ENCODE measurements at regions not wholly inside any gene's neighbourhood (a gene's known extent, or its start where the extent isn't known, plus 50 kb on each side); places are given as distances from the start of the nearest gene placed in this dataset.

DNA sequence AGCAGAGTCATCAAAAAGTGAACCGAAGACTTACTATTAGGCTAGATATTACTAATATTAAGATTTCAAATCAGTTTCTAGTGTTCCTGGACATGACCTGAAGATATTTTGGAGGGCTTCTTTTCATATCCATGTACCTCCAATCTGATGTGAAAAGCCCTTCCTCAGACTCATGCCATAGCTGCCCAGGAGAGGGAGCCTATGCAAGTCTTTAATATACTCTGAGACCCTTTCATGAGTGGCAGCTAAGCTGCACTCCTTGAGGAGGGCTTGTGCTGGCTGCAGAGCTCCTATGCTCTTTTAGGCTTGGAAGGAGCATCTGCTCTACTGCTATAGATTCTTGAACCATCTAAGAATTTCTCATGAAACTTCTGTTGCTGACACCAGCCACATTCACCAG lies 715.3 kb downstream of the OLFM4 start:
- DNase-seq, result no peak

GRCh38 chr13:53747825-53748224 lies 719.2 kb downstream of the OLFM4 start:
- no peak for DNase-seq

DNA sequence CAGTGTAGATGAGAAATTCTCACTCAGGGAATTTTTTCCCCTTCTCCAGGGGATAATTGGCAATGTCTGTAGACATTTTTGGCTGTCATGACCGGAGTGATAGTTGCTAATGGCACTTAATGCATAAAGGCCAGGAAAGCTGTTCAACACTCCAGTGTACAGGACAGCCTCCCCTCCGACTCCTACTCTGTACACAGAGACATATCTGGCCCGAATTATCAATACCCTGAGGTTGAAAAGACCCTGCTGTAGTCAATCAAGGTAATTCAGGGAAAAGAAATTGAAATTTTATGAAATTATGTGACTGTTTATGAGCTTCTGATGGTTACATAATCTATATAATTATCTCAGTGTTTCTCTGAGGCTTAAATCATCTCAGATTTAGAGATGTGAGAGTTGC lies 720.7 kb downstream of the OLFM4 start:
- no peak for DNase-seq

GRCh38 chr13:53759016-53759415 lies 730.4 kb downstream of the OLFM4 start:
- no peak for DNase-seq

GRCh38 chr13:53775807-53776206 lies 747.2 kb downstream of the OLFM4 start:
- DNase-seq, result peak; percentile 27

- no peak for DNase-seq
Measured at GRCh38 chr13:53778937-53779336, 750.3 kb downstream of the OLFM4 start.

GRCh38 chr13:53781941-53782340 lies 753.3 kb downstream of the OLFM4 start:
- no peak for DNase-seq

- DNase-seq, result peak; percentile 77
Measured at GRCh38 chr13:53782488-53782961, 753.9 kb downstream of the OLFM4 start.

GRCh38 chr13:53783471-53783870 lies 754.9 kb downstream of the OLFM4 start:
- DNase-seq, result peak; percentile 89

DNA sequence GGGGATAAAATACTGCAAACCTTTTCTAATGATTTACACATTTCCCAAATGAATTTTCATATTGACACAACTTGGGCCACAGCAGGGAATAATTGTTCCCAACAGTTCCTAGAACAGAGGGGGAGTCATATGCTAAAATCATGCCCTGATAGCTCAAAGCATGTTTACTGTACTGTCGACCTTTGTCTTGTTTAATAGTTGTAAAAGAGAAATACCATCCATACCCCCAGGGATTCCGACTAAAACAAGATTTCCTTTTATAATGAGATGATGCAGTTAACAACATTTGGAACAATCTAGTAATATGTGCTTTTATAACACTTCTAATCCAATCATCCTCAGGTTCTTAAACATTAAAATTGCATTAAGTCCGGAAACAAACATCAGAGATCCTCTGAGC lies 759.7 kb downstream of the OLFM4 start:
- DNase-seq, result peak; percentile 50

GRCh38 chr13:53800011-53800410 lies 771.4 kb downstream of the OLFM4 start:
- DNase-seq, result no peak

DNA sequence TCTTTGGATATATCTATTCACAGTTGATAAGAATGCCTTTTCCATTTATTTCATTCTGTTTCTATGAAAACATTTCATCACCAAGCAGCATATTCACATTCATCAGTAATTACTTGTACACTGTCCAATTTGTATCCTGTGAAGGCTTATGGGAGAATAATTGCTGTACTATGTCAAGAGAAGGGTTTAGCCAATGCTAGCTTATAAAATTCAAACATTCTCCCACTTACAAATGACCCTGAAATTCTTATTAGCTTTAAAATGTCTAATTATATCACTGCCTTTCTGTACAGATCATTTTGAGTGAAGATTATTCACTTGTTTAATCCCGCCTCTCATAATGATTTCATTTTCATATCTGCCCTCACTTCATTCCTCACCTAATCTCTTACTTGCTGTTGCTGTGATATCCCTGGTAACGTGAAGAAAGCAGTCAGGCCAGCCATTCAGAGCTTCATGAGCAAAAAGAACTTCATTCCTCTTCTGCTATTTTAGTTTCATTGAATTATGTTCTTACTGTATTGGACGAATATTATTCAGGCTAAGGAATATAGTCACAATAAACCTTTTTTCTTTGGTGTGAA lies 778.7 kb downstream of the OLFM4 start:
- no peak for DNase-seq

DNA sequence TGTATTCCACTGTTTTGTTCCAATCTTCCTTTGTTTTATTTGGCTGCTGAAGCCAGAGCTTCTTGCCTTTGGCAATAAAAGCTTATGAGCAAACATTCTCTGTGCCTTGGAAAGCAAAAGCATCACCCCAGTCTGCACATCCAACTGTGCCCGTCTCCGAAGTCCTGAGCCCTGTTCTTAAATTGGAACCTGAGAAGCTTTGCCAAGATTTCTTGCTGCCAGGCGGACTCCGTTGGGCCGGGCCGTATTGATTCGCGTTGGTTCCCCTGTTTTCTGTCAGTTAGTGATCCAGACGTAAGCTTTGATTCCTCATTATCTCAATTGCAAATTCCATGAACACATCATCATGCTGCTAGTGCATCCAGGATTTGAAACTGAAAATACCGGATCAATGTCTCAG lies 793.0 kb downstream of the OLFM4 start:
- DNase-seq, result no peak

DNA sequence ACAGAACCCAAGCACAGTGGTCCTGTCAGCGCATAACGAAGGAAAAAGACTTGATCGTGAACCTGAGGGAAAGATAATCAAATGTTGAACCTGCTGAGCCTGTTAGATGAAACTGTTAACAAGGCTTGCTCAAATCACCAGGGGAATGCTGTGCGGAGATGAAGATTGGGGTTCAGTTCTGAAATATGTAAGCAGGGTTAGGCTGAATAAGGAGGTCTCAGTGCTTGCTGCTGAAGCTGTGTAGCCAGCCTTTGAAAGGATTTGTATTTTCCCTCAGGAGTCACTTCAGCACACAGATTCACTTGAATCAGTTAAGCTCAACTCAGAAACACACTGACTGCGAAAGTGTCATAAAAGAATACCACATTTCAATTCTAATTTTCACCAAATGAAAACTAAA lies 793.5 kb downstream of the OLFM4 start:
- no peak for DNase-seq

DNA sequence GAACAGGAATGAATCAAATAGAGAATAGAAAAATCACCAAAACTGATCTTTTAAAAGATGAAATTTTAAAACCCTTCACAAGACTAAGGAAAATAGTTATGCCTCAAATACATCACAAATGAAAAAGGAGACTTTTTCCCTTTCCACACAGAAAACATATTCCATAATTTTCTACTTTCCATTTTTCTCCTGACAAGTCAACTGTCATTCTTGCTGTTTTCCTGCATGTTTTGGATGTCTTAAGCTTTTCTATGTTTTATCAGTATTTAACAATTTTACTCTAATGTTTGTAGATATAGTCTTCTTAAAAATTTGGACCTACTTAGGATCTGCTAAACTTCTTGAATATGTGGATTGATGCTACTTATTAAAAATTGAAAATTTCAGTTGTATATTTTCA lies 810.8 kb downstream of the OLFM4 start:
- DNase-seq, result no peak

GRCh38 chr13:53844473-53845146 lies 816.0 kb downstream of the OLFM4 start:
- DNase-seq, result no peak

GRCh38 chr13:53847502-53847901 lies 818.9 kb downstream of the OLFM4 start:
- no peak for DNase-seq

DNA sequence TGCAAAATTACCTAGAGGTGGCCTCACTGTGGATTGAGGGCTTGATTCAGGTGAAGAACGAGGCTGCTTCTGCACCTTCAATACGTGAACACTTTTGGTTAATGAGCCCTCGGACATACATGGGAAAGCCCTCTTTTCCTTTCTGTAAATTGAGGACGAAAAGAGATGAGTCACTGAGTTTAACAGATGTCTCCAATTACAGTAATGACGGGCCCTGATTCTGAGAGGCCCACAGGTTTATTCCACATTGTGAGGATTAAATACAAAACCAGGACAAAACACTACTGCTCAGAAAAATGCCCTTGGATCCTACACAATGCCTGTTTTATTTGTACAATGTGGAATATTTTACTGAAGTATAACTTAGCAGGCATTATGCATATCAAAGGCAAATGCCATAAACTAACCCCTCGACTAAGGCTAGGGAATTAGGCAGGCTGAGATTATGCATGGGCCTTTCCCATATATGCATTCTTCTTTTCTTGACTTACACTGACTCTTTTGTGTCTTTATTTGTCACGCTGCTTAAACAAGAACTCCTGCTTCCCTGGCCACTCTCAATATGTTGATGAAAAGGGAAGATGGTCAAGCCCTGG lies 819.9 kb downstream of the OLFM4 start:
- peak; percentile 64 for DNase-seq

DNA sequence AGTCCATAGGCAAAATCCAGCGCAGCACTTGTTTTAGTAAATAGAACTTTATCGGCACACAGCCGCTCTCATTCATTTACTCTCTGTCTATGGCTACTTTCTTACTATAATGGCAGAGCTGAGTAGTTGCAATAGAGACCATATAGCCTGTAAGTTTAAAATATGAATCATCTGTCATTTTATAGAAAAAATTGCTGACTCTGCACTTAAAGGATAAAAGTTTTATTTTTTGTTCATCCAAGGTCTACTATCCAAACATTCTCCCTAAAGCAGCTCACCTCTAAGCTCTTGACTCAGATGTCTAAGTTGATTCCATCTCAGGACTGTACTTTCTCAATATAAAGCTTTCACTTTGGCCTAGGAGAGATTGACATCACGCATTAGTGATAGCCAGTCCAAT lies 825.7 kb downstream of the OLFM4 start:
- no peak for DNase-seq

- no peak for DNase-seq
Measured at GRCh38 chr13:53856573-53857195, 828.1 kb downstream of the OLFM4 start.

- no peak for DNase-seq
Measured at GRCh38 chr13:53863520-53863919, 834.9 kb downstream of the OLFM4 start.

GRCh38 chr13:53873558-53873957 lies 844.9 kb downstream of the OLFM4 start:
- peak; percentile 99 for DNase-seq

DNA sequence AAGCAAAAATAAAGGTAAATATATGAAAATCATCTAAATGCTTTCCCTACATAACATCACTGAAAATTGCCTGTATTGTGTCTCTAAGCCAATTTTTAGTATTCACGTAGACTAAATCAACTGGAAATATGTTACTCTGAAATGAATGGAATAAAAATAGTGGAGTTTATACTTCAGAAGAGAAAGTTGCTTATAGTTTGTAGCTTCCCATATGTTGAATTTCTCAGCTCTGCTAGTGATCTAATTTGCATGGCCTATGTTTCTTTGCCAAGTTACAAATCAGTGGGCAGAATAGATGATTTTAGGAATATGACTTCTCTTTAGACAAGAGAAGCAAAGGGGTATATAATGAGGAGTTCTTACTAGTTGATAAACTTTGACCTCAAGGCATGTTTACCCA lies 850.2 kb downstream of the OLFM4 start:
- no peak for DNase-seq

- no peak for DNase-seq
Measured at GRCh38 chr13:53885997-53886396, 857.4 kb downstream of the OLFM4 start.
